ENCODE measurements at regions not wholly inside any gene's neighbourhood (a gene's known extent, or its start where the extent isn't known, plus 50 kb on each side); places are given as distances from the start of the nearest gene placed in this dataset.

- Mint-ChIP-seq H3K36me3 (no peaks in the 10 kb centered on the region), H3K27me3 (peaks cover 0 to 20% (median 10%) of the 10 kb centered on the region in 3 donors), H3K4me1 (peaks cover 0 to 6% (median 0%) of the 10 kb centered on the region in 3 donors), H3K4me3 (no peak overlapping the region), H3K27ac (peak overlapping the region in 1 of 6 donors; percentile 78), H3K9me3 (peaks cover 0 to 4% (median 0%) of the 10 kb centered on the region in 7 donors)
- ATAC-seq (ENCODE audit: low read depth in 2 of 2) (no peak), DNase-seq (no peak)
Observed at GRCh38 chr11:116062490-116063171, 558.4 kb upstream of the CADM1 start.

- Mint-ChIP-seq H3K36me3 (peaks cover 0 to 5% of the 10 kb centered on the region in 2 donors), H3K27me3 (peaks cover 0 to 20% (median 10%) of the 10 kb centered on the region in 3 donors), H3K4me1 (peaks cover 0 to 6% (median 0%) of the 10 kb centered on the region in 3 donors), H3K9me3 (peaks cover 0 to 4% (median 0%) of the 10 kb centered on the region in 7 donors), H3K4me3 (no peak overlapping the region), H3K27ac (peak overlapping the region in 1 of 6 donors; percentile 78)
- DNase-seq (no peak), ATAC-seq (ENCODE audit: low read depth in 2 of 2) (no peak)
Observed at GRCh38 chr11:116062129-116062489, 557.9 kb upstream of the CADM1 start.

- Mint-ChIP-seq H3K4me3 (no peak overlapping the region), H3K9me3 (peaks cover 0 to 4% (median 1%) of the 10 kb centered on the region in 7 donors), H3K27me3 (peaks cover 0 to 20% (median 10%) of the 10 kb centered on the region in 3 donors), H3K4me1 (peaks cover 0 to 3% (median 0%) of the 10 kb centered on the region in 3 donors), H3K27ac (no peak overlapping the region), H3K36me3 (peaks cover 0 to 5% of the 10 kb centered on the region in 2 donors)
- DNase-seq (no peak), ATAC-seq (ENCODE audit: low read depth in 2 of 2) (no peak)
Observed at GRCh38 chr11:116061322-116061721, 557.1 kb upstream of the CADM1 start.

DNA sequence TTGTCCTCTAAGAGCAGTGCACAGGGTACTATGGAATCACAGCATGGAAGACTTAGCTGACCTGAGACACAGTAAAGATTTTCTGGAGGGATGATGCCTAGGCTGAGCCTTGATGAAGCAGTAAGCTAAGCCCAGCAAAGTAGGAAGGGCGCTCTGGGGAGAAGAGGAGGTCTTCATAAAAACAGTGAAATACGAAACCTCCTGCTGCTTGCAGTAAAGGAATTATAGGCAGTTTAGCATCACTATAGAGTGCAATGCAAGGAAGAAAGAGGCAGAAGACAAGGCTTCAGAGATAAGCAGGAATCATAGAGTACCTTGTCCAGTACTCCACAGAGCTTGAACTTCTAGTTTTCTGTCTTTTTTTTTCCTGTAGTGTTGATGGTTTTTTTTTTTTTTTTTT, 555.7 kb upstream of the CADM1 start:
- no peak for ATAC-seq (ENCODE audit: low read depth in 2 of 2)
- Mint-ChIP-seq H3K9me3 (peaks cover 0 to 7% (median 1%) of the 10 kb centered on the region in 7 donors), H3K4me1 (no peaks in the 10 kb centered on the region), H3K27me3 (peaks cover 0 to 14% (median 10%) of the 10 kb centered on the region in 3 donors), H3K36me3 (peaks cover 0 to 5% of the 10 kb centered on the region in 2 donors), H3K4me3 (no peak overlapping the region), H3K27ac (no peak overlapping the region)
- DNase-seq: no peak

DNA sequence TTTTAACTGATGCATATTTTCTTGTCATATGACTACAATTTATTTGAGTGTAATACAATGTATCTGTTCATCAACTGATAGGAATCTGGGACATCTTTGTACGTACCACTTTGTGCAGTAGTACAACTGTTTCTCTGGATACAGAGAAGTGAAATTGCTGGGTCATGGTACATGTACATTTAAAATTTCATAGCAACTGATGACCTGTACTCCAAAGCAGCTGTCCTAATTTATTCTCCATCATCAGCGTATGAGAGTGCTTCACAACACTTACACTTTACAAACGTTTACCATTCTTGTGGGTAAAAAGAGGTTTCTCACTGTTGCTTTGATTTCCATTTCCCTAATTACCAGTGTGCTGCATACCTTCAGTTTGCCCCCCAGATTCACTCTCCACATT, 552.8 kb upstream of the CADM1 start:
- Mint-ChIP-seq H3K4me3 (no peak overlapping the region), H3K27ac (no peak overlapping the region), H3K27me3 (peaks cover 0 to 14% (median 10%) of the 10 kb centered on the region in 3 donors), H3K4me1 (no peaks in the 10 kb centered on the region), H3K36me3 (peaks cover 0 to 5% of the 10 kb centered on the region in 2 donors), H3K9me3 (peaks cover 0 to 7% (median 1%) of the 10 kb centered on the region in 7 donors)
- ATAC-seq (ENCODE audit: low read depth in 2 of 2): no peak
- DNase-seq: no peak

DNA sequence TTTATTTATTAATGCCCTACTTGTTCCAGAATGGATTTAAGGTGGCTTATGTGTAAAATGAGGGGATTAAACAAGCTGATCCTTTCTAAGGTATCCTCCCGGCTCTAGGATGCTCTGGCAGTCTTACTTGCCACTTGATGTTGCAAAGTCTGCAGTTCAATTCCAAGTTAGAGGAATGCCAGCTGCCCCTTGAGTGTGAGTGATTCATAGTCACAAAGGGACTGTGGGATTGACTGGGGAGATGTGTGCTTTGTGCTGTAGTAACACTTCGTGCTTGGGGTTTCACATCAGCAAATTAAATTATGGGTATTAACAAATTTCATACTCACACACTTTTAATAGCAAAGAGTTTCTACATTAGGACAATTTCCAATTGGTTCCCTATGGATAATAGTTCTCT, 550.8 kb upstream of the CADM1 start:
- Mint-ChIP-seq H3K4me3 (no peak overlapping the region), H3K27ac (no peak overlapping the region), H3K27me3 (peaks cover 0 to 6% (median 6%) of the 10 kb centered on the region in 3 donors), H3K4me1 (no peaks in the 10 kb centered on the region), H3K36me3 (peaks cover 0 to 5% of the 10 kb centered on the region in 2 donors), H3K9me3 (peaks cover 0 to 7% (median 1%) of the 10 kb centered on the region in 7 donors)
- ATAC-seq (ENCODE audit: low read depth in 2 of 2) (no peak), DNase-seq (no peak)

DNA sequence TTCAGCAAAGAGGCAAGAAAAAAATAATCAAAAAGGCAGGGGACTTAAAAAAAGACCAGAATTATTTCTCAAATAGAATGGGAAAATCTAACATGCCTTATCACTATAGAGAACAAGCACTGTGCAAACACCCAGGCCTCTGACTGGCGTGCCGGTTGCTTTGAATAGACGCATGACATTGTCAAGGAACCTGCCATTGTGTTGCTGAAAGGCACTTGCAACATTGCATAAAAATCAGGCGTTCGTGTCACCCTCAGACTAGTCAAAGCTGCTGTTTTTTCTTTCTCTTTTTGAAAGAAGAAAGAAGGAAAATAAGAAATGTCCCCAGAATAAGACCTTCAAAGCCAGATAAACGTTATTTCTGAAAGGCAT, 549.3 kb upstream of the CADM1 start:
- no peak for ATAC-seq (ENCODE audit: low read depth in 2 of 2)
- no peak overlapping the region for H3K27ac Mint-ChIP-seq
- H3K4me3 Mint-ChIP-seq: no peak overlapping the region
- peaks cover 0 to 5% of the 10 kb centered on the region in 2 donors for H3K36me3 Mint-ChIP-seq
- no peaks in the 10 kb centered on the region for H3K4me1 Mint-ChIP-seq
- DNase-seq: no peak
- H3K9me3 Mint-ChIP-seq: peaks cover 0 to 9% (median 3%) of the 10 kb centered on the region in 7 donors
- no peaks in the 10 kb centered on the region for H3K27me3 Mint-ChIP-seq

- Mint-ChIP-seq H3K36me3 (peaks cover 0 to 5% of the 10 kb centered on the region in 2 donors), H3K27ac (no peak overlapping the region), H3K4me3 (no peak overlapping the region), H3K27me3 (no peaks in the 10 kb centered on the region), H3K9me3 (peaks cover 0 to 9% (median 3%) of the 10 kb centered on the region in 7 donors), H3K4me1 (no peaks in the 10 kb centered on the region)
- DNase-seq (no peak), ATAC-seq (ENCODE audit: low read depth in 2 of 2) (no peak)
Observed at GRCh38 chr11:116052603-116053547, 548.7 kb upstream of the CADM1 start.

DNA sequence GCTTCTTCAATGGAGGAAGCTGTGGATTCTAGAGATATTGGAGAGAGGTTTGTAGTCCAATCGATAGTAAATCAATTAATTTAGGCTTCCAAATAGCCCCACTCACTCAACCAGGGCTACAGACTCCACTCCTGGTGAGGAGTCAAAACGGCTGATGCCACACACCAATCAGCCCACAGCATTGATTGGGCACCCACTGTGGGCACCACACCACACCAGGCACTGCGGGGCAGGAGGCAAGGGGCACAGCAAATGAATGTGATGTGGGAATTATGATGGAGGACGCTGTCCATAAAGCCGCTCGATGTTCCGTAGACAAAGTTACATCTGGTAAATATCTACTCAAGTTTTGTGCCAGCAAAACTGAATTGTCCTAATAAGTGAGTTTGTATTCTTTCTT, 547.3 kb upstream of the CADM1 start:
- no peak overlapping the region for H3K4me3 Mint-ChIP-seq
- H3K27ac Mint-ChIP-seq: no peak overlapping the region
- no peaks in the 10 kb centered on the region for H3K27me3 Mint-ChIP-seq
- peaks cover 0 to 5% (median 3%) of the 10 kb centered on the region in 7 donors for H3K9me3 Mint-ChIP-seq
- H3K4me1 Mint-ChIP-seq: no peaks in the 10 kb centered on the region
- no peaks in the 10 kb centered on the region for H3K36me3 Mint-ChIP-seq
- no peak for DNase-seq
- ATAC-seq (ENCODE audit: low read depth in 2 of 2): no peak

- H3K9me3 Mint-ChIP-seq: peaks cover 0 to 7% (median 2%) of the 10 kb centered on the region in 7 donors
- no peaks in the 10 kb centered on the region for H3K36me3 Mint-ChIP-seq
- H3K27ac Mint-ChIP-seq: no peak overlapping the region
- ATAC-seq (ENCODE audit: low read depth in 2 of 2): no peak
- no peak overlapping the region for H3K4me3 Mint-ChIP-seq
- H3K4me1 Mint-ChIP-seq: no peaks in the 10 kb centered on the region
- H3K27me3 Mint-ChIP-seq: no peaks in the 10 kb centered on the region
- DNase-seq: no peak
Observed at GRCh38 chr11:116049383-116049782, 545.2 kb upstream of the CADM1 start.

- Mint-ChIP-seq H3K27me3 (peaks cover 0 to 3% (median 0%) of the 10 kb centered on the region in 3 donors), H3K36me3 (no peaks in the 10 kb centered on the region), H3K4me3 (no peak overlapping the region), H3K27ac (no peak overlapping the region), H3K9me3 (peaks cover 0 to 9% (median 2%) of the 10 kb centered on the region in 7 donors), H3K4me1 (no peaks in the 10 kb centered on the region)
- DNase-seq (no peak), ATAC-seq (ENCODE audit: low read depth in 2 of 2) (no peak)
Observed at GRCh38 chr11:116046127-116046526, 541.9 kb upstream of the CADM1 start.

- H3K27ac Mint-ChIP-seq: peak overlapping the region in 1 of 6 donors; percentile 4
- no peak for DNase-seq
- peaks cover 0 to 9% (median 2%) of the 10 kb centered on the region in 7 donors for H3K9me3 Mint-ChIP-seq
- no peaks in the 10 kb centered on the region for H3K4me1 Mint-ChIP-seq
- H3K36me3 Mint-ChIP-seq: no peaks in the 10 kb centered on the region
- ATAC-seq (ENCODE audit: low read depth in 2 of 2): no peak
- no peak overlapping the region for H3K4me3 Mint-ChIP-seq
- H3K27me3 Mint-ChIP-seq: peaks cover 0 to 3% (median 0%) of the 10 kb centered on the region in 3 donors
Observed at GRCh38 chr11:116044941-116045340, 540.7 kb upstream of the CADM1 start.

DNA sequence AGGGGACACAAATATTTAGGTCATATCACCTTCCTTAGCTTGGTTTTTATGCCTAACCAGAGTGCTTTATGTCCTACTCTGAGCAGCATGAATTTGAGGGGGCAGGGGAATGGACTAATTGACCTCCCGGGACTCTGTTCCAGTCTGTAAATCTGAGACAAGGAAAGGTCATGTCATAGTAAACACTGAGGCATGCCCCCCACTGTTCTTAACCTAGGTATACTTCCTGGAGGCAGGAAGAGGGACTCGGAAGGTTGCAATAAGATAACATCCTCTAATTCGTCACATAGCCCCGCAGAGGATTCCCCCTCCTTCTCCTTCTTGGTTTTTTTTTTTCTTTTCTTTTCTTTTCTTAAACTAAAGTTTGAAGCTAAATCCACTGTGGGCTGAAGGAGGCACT, 540.3 kb upstream of the CADM1 start:
- Mint-ChIP-seq H3K4me3 (no peak overlapping the region), H3K36me3 (no peaks in the 10 kb centered on the region), H3K4me1 (no peaks in the 10 kb centered on the region), H3K9me3 (peaks cover 0 to 9% (median 2%) of the 10 kb centered on the region in 7 donors), H3K27ac (peak overlapping the region in 1 of 6 donors; percentile 4), H3K27me3 (peaks cover 0 to 3% (median 0%) of the 10 kb centered on the region in 3 donors)
- ATAC-seq (ENCODE audit: low read depth in 2 of 2) (no peak), DNase-seq (no peak)
